ENCODE measurements at regions not wholly inside any gene's neighbourhood (a gene's known extent, or its start where the extent isn't known, plus 50 kb on each side); places are given as distances from the start of the nearest gene placed in this dataset.

- no peak for TF ChIP-seq NFIC (IDR thresholded peaks at IDR 0.05)
- TF ChIP-seq REST (IDR thresholded peaks at IDR 0.05; ENCODE audit: low read depth) = no peak
Observed at GRCh38 chr9:97788763-97789663, 64.0 kb upstream of the FOXE1 start.
